Ovary (tissue), 7 donors: ENCODE measurements at regions not wholly inside any gene's neighbourhood (a gene's known extent, or its start where the extent isn't known, plus 50 kb on each side); places are given as distances from the start of the nearest gene placed in this dataset.

Source experiments
- DNase-seq, 5 donors: peaks; one replicate each; pipeline ENCODE4 v3.0.0-alpha.2; 2019 to 2020
- H3K27ac ChIP-seq, 2 donors: fragments of 200-600 bp; one replicate each; pipeline versions ENCODE4 v1.5.1 to v1.8.0; 2019 to 2022
- H3K27me3 ChIP-seq: fragments of 200-600 bp; one replicate; pipeline ENCODE4 v1.8.0; 2022
- H3K36me3 ChIP-seq: fragments of 200-600 bp; sonication (generic); one replicate; pipeline ENCODE4 v1.5.1; 2019
- H3K4me1 ChIP-seq: one replicate; pipeline ENCODE4 v1.8.1; 2013; ENCODE audit warnings: mild to moderate bottlenecking, moderate library complexity; ENCODE audit not compliant: insufficient read depth
- H3K4me3 ChIP-seq: fragments of 200-600 bp; sonication (generic); one replicate; pipeline ENCODE4 v1.5.1; 2017
- H3K9me3 ChIP-seq, 2 donors: fragments of 200-600 bp in 1 of 2; sonication (generic) in 1 of 2; one replicate each; pipeline versions ENCODE4 v1.5.1 to v1.8.1; 2013 to 2019; ENCODE audit warnings: mild to moderate bottlenecking in 1 of 2, moderate library complexity in 1 of 2
- CTCF ChIP-seq, 3 donors: fragments of 450-650 bp in 2 of 3; fragments of 200-600 bp in 1 of 3; IDR thresholded peaks; one replicate each; pipeline versions ENCODE4 v1.5.1 to v1.8.0; 2016 to 2022; ENCODE audit warnings: antibody characterized with exemption in 3 of 3, mild to moderate bottlenecking in 1 of 3
- EP300 ChIP-seq: sonication (generic); formaldehyde crosslinking; IDR thresholded peaks from one replicate; pipeline ENCODE4 v1.6.1; 2017; ENCODE audit warnings: antibody characterized with exemption
- POLR2A ChIP-seq: fragments of 450-650 bp; IDR thresholded peaks from one replicate; pipeline ENCODE4 v1.6.1; 2017; ENCODE audit warnings: antibody characterized with exemption, mild to moderate bottlenecking, moderate library complexity
- WGBS, 3 donors: extraction: QIAGEN DNeasy Blood & Tissue Kit in 1 of 3; methylation state at CpG; one replicate each; pipeline versions ENCODE4 v1.1.5 to v1.1.7; 2013 to 2017; 5-methylcytosine and 5-hydroxymethylcytosine counted together
- intact Hi-C, 4 donors: fragments of 100-400 bp; cut with DNase I; formaldehyde crosslinking; loops; one replicate each; pipeline versions ENCODE4 v1.11.0 to v1.15.1; 2022 to 2023
- donor health status: DM: no; HTN: no; CAD: no; lungs with moderate emphysema.
- donor health status: DM: no; HTN: no; CAD: no.
- donor health status: Bipolar disorder and iron deficiency.
- donor health status: DM: no; HTN: no; CAD: no.
- donor health status: DM: yes; HTN: yes; CAD: no.

DNA sequence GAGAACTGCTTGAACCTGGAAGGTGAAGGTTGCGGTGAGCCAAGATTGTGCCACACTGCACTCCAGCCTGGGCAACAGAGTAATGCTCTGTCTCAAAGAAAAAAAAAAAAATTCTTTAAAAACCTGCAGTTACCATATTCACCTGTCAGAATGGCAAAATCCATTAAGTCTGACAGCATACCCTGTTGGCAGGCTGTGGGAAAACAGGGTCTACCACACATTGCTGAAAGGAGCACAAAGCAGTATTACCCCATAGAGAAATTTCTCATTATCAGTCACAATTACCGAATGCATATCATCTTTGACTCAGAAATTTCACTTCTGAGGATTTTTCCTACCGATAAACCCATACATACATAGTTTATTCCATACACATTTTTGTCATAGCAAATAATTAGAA, 264.1 kb upstream of the SLCO3A1 start:
- no peaks in the 10 kb centered on the region for H3K9me3 ChIP-seq
- no peaks in the 10 kb centered on the region for H3K27me3 ChIP-seq
- H3K4me1 ChIP-seq = no peaks in the 10 kb centered on the region
- no peaks in the 10 kb centered on the region for H3K36me3 ChIP-seq
- no peak for TF ChIP-seq EP300
- TF ChIP-seq POLR2A = no peak
- TF ChIP-seq CTCF (IDR thresholded peaks at IDR 0.05) = no peak
- intact Hi-C loops = no loop called here
- no peak overlapping the region for H3K27ac ChIP-seq
- no peak for DNase-seq
- H3K4me3 ChIP-seq = no peak overlapping the region
- WGBS, 3 donors = 83 to 89% (median 88%) methylated on average over 3 of the region's 3 CpGs

DNA sequence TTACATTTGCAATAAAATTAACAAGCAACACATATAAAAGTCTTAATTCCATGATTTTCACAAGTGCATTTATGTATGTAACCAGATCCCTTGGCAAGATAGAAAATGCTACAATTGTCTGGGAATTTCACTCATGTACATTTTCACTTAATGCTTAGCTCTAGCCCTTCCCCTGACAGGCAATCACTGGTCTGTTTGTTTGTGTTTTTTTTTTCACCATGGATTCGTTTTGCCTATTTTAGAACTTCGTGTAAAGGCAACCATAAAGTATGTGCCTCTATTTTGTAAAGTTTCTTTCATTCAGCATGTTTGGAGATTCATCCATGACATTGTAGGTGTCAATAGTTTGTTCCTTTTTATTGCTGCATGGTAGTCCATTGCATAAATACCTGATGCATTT, 260.9 kb upstream of the SLCO3A1 start:
- 44 to 53% (median 48%) methylated on average over 2 of the region's 2 CpGs for WGBS, 3 donors
- intact Hi-C loops = no loop called here

GRCh38 chr15:91593067-91593466, 260.4 kb upstream of the SLCO3A1 start:
- Histone ChIP-seq H3K27ac (no peak overlapping the region), H3K4me1 (no peaks in the 10 kb centered on the region), H3K4me3 (no peak overlapping the region), H3K27me3 (no peaks in the 10 kb centered on the region), H3K36me3 (no peaks in the 10 kb centered on the region), H3K9me3 (no peaks in the 10 kb centered on the region)
- no peak for TF ChIP-seq CTCF (IDR thresholded peaks at IDR 0.05)
- TF ChIP-seq EP300 = no peak
- TF ChIP-seq POLR2A = no peak
- DNase-seq = no peak
- intact Hi-C loops = no loop called here

More for the DNA sequence above, 260.9 kb upstream of the SLCO3A1 start:
- no peak overlapping the region for H3K27ac ChIP-seq
- no peaks in the 10 kb centered on the region for H3K4me1 ChIP-seq
- TF ChIP-seq CTCF (IDR thresholded peaks at IDR 0.05) (no peak), POLR2A (no peak), EP300 (no peak)
- no peaks in the 10 kb centered on the region for H3K27me3 ChIP-seq
- no peaks in the 10 kb centered on the region for H3K36me3 ChIP-seq
- no peak overlapping the region for H3K4me3 ChIP-seq
- no peak for DNase-seq
- H3K9me3 ChIP-seq = no peaks in the 10 kb centered on the region

DNA sequence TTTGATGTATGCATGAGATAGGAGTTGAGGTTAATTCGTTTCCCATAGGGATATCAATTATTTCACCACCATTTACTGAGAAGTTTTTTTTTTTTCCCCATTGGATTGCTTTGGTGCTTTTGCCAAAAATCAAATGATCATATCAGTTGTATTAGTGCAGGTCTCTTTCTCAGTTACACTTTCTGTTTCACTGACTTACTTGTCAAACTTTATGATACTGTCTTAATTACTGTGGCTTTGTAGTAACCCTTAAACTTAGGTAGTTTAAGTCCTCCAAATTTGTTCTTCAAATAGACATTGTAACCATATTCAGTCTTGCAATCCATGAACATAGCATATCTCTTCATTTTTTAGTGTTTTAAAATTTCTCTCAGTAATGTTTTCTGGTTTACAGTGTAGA, 259.9 kb upstream of the SLCO3A1 start:
- intact Hi-C loops = no loop called here
- DNase-seq = no peak
- no peaks in the 10 kb centered on the region for H3K36me3 ChIP-seq
- no peak overlapping the region for H3K4me3 ChIP-seq
- H3K9me3 ChIP-seq = no peaks in the 10 kb centered on the region
- H3K27ac ChIP-seq = no peak overlapping the region
- TF ChIP-seq POLR2A (no peak), EP300 (no peak), CTCF (IDR thresholded peaks at IDR 0.05) (no peak)
- no peaks in the 10 kb centered on the region for H3K4me1 ChIP-seq
- H3K27me3 ChIP-seq = no peaks in the 10 kb centered on the region
- 56 to 59% (median 57%) methylated on average over 1 of the region's 1 CpG for whole genome bisulfite sequencing, 3 donors

DNA sequence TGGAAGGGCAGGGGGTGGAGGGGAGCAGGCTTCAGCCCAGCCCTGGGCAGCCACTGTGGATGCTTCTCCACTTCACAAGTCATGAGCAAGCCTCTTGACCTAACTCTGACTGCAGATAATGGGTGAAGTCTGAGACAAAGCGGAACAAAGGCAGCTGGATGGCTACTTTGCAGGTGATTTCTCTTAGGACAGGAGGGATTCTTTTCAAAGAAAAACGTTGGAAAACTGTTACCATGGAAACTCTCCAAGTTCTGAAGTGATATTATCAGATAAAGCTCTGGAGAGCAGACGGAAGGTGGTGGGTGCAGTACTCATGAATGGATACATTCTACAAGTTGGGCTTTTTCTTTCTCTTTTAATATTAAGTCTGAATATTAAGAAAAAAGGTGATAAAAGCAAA, 254.2 kb upstream of the SLCO3A1 start:
- Histone ChIP-seq H3K4me1 (no peaks in the 10 kb centered on the region), H3K9me3 (no peaks in the 10 kb centered on the region), H3K4me3 (no peak overlapping the region), H3K36me3 (no peaks in the 10 kb centered on the region), H3K27me3 (no peaks in the 10 kb centered on the region), H3K27ac (no peak overlapping the region)
- TF ChIP-seq POLR2A = no peak
- no peak for TF ChIP-seq CTCF (IDR thresholded peaks at IDR 0.05)
- TF ChIP-seq EP300 = no peak
- intact Hi-C loops = no loop called here
- 30 to 47% (median 35%) methylated on average over 3 of the region's 3 CpGs for WGBS, 3 donors
- DNase-seq = no peak
